Medulla oblongata (tissue), 1 donor: ENCODE measurements at regions not wholly inside any gene's neighbourhood (a gene's known extent, or its start where the extent isn't known, plus 50 kb on each side); places are given as distances from the start of the nearest gene placed in this dataset.

Source experiments
- DNase-seq: peaks from one replicate; pipeline ENCODE4 v3.0.0-alpha.2; 2015; ENCODE audit errors: extremely low spot score

DNA sequence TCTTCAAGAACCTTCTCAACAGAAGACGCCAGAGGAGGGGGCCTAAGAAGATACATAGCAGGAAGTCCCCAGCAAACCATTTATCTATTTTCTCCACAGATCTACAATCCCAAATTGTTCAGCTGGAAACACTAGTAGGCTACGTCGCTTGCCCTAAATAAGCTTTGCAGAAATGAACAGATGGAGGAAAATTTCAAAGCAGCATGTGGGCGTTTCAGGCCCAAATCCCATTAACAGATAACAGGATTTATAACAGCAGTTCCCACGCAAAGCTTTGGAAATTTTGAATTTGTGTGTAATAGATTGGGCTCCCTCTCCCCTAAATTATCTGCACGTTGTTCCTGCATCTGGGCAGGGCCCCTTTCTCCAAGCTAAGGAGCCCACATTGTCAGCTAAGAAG, 60.6 kb upstream of the FRMD4A start:
- DNase-seq, result no peak

DNA sequence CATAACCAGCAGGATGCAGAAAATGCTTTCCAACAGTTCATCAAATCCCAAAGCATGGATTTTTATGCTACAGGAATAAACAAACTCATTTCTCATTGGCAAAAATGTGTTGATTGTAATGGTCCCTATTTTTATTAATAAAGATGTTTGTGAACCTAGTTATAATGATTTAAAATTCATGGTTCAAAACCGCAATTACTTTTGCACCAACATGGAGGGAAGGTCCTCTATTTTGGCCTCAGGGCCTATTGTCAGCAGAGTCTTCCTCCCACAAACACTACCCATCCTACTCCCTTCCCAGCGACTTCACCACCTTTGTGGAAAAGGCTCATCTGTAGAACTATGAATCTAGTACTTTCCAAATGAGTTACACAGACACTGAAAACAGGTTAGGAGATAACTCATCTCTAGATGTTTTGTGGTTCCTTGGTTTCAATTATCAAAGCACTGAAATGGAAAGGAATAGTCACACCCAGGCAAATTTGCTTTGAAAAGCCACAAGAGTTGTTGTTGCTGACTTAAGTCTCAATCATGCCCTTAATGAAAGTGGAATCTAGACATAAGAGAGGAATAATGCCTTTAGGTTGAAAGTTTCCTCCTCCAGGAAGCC, 59.4 kb upstream of the FRMD4A start:
- no peak for DNase-seq

DNA sequence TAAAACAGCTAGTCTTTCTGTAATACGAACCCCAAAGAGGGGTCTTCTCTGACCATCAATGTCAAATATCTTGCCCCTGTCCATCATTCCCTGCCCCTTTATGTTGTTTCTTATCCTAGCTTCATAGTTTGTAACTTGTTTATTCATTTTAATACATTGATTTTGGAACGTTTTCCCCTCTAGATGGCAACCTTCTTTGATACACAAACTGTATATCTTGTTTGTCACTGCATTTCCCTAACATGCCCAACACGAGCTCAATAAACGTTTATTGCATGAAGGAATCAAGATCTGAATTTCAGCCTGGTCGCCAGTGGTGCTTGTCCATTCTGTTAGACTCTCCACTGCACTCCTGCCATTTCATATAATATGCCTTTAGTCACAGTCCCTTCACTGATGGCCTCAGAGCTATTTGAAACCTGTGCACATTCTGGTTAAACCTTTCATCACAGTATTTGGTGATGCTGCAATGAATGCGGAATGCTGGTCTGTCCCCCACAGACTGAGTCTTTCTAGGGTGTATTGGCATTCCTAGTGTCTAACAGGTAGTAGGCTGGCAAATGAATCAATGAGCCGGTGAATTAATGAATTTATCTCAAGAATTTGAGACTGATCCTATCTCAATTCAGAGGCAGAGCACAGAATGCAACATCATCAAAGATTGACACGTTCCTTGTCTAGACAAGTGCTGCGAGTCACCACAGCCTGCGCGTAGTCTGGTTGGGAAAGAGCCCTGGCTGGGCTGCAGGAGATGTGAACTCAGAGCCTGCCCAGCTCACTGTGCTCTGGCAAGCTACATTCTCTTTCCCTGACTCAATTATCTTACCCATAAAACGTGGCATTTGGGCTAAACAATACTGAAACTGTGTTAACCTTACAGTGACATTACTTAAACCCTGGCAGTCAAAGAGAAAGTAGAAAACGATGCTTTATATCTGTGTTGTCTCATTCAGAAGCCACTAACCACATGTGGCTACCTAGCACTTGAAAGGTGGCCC, 55.2 kb upstream of the FRMD4A start:
- peak; percentile 38 for DNase-seq

DNA sequence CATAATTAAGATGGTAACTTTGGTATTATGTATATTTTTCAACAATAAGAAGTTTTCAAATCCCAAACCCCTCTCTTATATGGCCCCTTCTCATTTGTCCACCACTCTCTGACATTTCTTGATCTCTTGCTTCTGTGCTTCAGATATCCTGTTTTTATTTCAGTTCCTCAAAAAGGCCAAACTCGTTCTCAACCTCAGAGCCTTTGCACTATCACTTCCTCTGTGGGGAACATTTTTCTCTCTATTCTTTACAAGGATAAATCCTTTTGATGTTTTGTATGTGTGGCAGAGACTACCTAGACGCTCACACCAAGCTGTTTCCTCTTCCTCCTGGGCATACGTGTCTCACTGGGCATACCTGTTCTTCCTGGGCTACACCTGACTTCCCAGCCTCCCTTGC, 54.2 kb upstream of the FRMD4A start:
- no peak for DNase-seq

DNA sequence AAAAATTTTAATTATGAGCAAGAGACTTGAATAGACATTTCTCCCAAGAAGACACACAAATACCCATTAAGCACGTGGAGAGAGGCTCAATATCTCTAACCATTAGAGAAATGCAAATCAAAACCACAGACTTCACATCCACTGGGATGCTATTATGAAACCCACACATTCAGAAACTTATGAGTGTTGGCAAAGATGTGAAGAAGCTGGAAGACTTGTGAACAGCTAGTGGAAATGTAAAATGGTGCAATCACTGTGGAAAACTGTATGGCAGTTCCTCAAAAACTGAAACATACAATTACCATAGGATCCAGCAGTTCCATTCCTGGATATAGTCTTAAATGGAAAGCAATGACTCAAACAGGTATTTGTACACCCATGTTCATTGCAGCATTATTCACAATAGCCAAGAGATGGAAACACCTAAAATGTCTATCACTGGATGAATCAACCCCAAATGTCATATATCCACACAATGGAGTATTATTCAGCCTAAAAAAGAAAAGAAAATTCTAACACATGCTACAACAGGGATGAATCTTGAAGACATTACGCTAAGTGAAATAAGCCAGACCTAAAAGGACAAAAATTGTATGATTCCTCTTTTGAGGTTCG, 53.5 kb upstream of the FRMD4A start:
- no peak for DNase-seq

DNA sequence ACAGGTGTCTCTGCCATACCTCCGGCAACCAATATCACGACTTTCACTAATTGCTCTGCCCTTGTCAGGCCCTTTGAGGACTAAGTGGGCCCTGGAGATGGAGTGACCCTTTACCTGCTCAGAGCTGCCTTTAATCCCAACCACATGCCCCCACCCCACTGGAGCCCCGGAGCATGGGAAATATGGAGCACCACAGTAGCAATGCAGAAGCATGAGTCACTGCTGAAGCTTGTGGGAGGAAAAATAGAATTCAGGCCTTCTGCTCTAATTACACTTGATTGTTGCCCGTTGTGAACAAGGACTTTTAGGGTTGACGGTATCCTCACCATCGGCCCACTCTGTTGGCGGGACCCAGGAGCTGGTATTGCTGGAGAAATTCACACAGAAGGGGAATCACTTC, 52.5 kb upstream of the FRMD4A start:
- DNase-seq, result no peak

DNA sequence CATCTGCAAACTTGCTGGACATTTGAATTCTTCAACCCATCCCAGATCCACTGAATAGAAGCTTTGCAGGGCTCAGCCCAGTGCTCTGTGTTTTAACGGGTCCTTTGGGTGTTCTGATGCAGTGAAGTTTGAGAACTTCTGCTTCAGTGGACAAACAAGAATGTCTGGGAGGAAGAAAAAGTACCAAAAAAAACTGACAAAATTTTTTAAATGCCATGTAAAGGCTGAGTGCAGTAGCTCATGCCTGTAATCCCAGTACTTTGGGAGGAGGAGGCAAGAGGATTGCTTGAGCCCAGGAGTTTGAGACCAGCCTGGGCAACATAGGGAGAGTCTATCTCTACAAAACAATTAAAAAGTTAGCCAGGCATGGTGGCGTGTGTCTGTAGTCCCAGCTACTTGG, 51.8 kb upstream of the FRMD4A start:
- no peak for DNase-seq

DNA sequence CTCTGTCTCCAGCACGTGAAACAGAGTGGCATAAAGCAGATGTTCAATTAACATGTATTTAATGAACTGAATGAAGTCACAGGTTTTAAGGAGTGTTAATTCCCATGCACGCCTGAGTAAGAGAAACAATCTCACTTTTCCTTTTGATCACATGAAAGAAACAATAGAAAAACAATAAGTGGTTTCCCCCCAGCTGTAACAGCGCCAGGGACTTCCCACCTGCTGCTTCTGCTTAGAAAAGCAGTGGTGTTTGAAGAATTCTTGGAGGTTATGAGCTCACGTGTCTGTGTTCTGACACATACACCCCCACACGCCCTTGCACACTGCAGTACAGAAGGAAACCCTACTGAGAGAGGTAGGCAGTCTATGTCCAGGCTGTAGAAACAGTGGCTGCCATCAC, 51.3 kb upstream of the FRMD4A start:
- no peak for DNase-seq

DNA sequence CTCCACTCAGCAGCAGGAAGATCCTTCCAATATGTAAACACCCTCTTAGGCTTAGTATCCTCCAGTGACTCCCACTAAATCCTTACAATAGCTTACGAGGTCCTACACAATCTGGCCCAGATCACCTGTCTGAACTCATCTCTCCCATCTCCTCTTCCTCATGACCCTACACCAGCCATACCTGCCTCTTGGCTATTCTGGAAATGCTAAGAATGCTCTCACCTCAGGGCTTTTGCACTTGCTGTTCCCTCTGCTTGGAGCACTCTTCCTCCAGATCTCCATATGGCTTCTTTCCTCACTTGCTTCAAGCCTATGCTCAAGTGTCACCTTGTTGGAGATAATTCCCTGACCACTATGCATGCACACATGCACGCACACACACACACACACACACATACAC, 50.8 kb upstream of the FRMD4A start:
- DNase-seq, result no peak

DNA sequence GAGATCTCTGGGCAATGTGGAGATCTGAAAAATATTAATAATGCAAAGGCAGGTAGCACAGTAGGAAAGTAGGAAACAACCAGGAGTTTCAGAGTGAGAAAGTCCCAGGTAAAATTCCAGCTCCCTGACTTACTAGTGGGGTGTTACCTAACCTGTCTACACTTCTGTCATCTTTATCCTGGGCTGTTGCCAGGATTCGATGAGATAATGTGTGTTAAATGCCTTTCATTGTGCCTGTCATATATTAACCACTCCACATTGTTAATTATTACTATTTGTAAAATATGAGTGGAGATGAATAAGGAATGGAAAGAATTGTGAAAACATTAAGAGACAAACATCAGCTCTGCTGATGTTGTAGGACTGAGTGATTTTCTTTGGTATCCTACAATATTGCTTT, 50.0 kb upstream of the FRMD4A start:
- no peak for DNase-seq
